ENCODE measurements at regions not wholly inside any gene's neighbourhood (a gene's known extent, or its start where the extent isn't known, plus 50 kb on each side); places are given as distances from the start of the nearest gene placed in this dataset.

DNA sequence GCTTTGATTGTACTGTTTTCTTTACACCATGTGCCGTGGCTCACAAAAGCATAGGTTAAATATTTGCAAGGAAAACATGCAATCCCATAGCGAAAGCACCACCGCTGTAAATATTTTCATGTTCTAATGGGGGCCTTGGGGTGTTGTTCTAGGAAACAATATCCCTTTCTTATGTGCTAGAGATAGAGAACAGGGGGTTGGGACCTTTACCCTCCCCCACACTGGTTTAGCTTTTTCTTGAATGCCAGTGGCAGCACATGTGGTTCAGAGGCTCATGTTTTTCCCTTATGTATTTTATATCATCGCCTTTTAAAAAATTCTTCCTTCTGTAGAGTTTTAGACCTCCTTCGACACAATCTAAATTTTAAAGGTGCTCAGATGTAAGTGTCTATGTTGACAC is 422.6 kb upstream of the TENM3 start:
- H3K27ac ChIP-seq, result no peak overlapping the region
- TF ChIP-seq, protein P1, sequence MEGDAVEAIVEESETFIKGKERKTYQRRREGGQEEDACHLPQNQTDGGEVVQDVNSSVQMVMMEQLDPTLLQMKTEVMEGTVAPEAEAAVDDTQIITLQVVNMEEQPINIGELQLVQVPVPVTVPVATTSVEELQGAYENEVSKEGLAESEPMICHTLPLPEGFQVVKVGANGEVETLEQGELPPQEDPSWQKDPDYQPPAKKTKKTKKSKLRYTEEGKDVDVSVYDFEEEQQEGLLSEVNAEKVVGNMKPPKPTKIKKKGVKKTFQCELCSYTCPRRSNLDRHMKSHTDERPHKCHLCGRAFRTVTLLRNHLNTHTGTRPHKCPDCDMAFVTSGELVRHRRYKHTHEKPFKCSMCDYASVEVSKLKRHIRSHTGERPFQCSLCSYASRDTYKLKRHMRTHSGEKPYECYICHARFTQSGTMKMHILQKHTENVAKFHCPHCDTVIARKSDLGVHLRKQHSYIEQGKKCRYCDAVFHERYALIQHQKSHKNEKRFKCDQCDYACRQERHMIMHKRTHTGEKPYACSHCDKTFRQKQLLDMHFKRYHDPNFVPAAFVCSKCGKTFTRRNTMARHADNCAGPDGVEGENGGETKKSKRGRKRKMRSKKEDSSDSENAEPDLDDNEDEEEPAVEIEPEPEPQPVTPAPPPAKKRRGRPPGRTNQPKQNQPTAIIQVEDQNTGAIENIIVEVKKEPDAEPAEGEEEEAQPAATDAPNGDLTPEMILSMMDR (IDR thresholded peaks at IDR 0.05), result no peak
- H3K36me3 ChIP-seq, result no peaks in the 10 kb centered on the region
- H3K27me3 ChIP-seq, result no peaks in the 10 kb centered on the region
- no peaks in the 10 kb centered on the region for H3K4me1 ChIP-seq (ENCODE audit: control insufficient read depth in 1 of 2, insufficient read depth in 1 of 2, low read depth in 1 of 2, low read length in 1 of 2)
- no peak overlapping the region for H3K4me3 ChIP-seq (ENCODE audit: low read depth in 1 of 2, low read length in 1 of 2)
- no peaks in the 10 kb centered on the region for H3K9me3 ChIP-seq

DNA sequence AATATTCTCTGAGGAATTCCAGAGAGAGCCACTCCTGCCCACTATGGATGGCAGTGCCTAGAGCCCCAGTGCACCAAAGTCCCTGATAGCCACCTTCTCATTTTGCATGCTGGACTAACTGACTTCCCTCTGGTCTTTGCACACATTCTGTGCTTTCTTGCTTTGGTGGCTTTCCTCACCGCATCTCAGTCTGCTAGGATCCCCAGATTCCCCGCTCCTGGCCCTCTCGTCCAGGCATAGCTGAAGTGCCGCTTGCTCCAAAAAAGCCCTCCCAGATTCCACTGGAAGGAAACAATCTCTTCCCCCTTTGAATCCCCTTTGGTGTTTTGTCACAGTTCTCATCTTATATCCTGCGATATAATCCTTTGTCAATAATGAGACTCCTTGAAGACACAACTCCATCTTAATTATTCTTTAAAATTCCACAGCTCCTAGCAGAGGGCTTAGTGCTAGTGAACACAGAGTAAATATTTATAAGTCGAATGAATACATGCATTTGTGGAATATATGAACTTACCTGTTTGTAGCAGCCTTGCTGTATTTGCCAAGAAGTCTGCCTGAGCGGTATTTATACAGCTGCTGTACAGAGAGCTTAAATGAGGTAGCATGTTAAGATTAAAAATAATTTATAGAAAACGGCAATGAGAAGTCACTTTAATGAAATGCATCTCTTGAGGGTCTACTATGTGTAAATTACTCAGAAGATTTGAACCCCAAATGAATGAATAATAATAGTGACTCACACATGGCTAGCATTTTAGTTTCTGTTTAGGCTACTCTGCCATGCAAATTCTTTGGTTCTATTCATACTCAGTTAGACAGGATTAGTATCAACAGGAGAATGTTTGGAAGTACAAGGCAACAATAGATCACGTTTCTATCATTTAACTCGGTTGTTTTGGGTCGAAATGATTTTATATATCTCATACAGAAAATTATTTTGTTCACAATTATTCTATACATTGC is 421.9 kb upstream of the TENM3 start:
- no peak overlapping the region for H3K27ac ChIP-seq
- H3K27me3 ChIP-seq, result no peaks in the 10 kb centered on the region
- no peaks in the 10 kb centered on the region for H3K9me3 ChIP-seq
- no peaks in the 10 kb centered on the region for H3K36me3 ChIP-seq
- TF ChIP-seq, protein P1 (IDR thresholded peaks at IDR 0.05), result no peak
- H3K4me1 ChIP-seq (ENCODE audit: control insufficient read depth in 1 of 2, insufficient read depth in 1 of 2, low read depth in 1 of 2, low read length in 1 of 2), result no peaks in the 10 kb centered on the region
- no peak overlapping the region for H3K4me3 ChIP-seq (ENCODE audit: low read depth in 1 of 2, low read length in 1 of 2)

DNA sequence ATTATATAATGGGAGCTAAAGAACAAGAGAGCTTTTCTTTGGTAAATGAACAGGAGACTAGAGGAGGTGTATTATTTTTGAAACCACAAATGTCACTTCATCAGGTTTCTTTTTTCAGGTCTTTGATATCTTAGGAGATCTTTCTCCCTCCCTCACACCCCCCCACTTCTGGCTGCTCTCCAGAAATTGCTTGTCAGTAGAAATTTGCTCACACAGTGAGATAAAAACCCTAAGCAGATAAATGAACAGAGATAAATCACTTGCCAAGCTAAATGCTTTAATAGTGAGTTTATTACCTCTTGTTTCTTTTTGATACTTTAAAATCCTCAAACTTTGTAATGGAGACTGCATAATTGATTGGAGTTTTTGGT is 421.2 kb upstream of the TENM3 start:
- H3K27ac ChIP-seq, result no peak overlapping the region
- H3K9me3 ChIP-seq, result no peaks in the 10 kb centered on the region
- no peaks in the 10 kb centered on the region for H3K4me1 ChIP-seq (ENCODE audit: control insufficient read depth in 1 of 2, insufficient read depth in 1 of 2, low read depth in 1 of 2, low read length in 1 of 2)
- TF ChIP-seq, protein P1 (IDR thresholded peaks at IDR 0.05), result no peak
- no peaks in the 10 kb centered on the region for H3K27me3 ChIP-seq
- H3K4me3 ChIP-seq (ENCODE audit: low read depth in 1 of 2, low read length in 1 of 2), result no peak overlapping the region
- H3K36me3 ChIP-seq, result no peaks in the 10 kb centered on the region

DNA sequence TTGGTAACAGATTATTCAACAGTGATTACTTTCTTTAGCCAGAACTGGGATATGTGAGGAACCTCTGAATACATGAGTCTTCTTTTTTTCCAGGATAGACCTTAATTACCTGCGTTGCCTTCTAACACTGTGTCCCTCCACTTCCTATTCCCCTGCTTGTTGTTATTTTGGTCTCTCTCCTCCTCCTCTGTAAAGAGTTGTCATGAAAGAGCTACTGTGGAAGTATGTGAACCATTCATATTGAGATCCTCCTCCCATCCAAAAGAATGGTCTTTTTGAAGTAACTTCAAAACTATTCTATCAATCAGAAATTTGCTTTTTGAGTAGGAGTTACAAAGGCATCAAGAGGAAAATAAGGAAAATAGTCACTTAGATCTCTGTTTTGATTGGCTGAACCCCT is 420.0 kb upstream of the TENM3 start:
- H3K4me3 ChIP-seq (ENCODE audit: low read depth in 1 of 2, low read length in 1 of 2), result no peak overlapping the region
- no peaks in the 10 kb centered on the region for H3K36me3 ChIP-seq
- H3K27ac ChIP-seq, result no peak overlapping the region
- H3K27me3 ChIP-seq, result no peaks in the 10 kb centered on the region
- no peaks in the 10 kb centered on the region for H3K9me3 ChIP-seq
- no peaks in the 10 kb centered on the region for H3K4me1 ChIP-seq (ENCODE audit: control insufficient read depth in 1 of 2, insufficient read depth in 1 of 2, low read depth in 1 of 2, low read length in 1 of 2)
- TF ChIP-seq, protein P1 (IDR thresholded peaks at IDR 0.05), result no peak

DNA sequence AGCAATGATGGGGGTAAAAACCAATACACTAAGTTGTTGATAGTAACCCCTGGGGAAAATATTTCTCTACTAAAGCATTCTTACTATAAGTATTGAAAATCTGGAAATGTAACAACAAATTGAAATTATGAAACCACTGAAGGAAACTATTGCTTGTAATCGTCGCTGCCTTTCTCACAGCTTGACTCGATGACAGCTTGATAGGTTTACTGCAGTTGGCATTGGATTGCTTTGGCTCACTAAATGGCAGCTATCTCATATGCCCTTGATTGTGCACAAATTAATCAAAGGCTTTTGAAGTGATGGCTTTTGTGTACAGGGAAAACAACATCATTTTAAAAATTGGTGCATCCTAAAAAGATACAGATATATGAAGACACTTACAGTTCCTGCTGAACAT is 419.6 kb upstream of the TENM3 start:
- no peaks in the 10 kb centered on the region for H3K27me3 ChIP-seq
- no peak overlapping the region for H3K4me3 ChIP-seq (ENCODE audit: low read depth in 1 of 2, low read length in 1 of 2)
- H3K36me3 ChIP-seq, result no peaks in the 10 kb centered on the region
- no peak overlapping the region for H3K27ac ChIP-seq
- no peaks in the 10 kb centered on the region for H3K9me3 ChIP-seq
- TF ChIP-seq, protein P1 (IDR thresholded peaks at IDR 0.05), result no peak
- H3K4me1 ChIP-seq (ENCODE audit: control insufficient read depth in 1 of 2, insufficient read depth in 1 of 2, low read depth in 1 of 2, low read length in 1 of 2), result no peaks in the 10 kb centered on the region
